Thyroid gland (tissue), 4 donors: ENCODE measurements at regions not wholly inside any gene's neighbourhood (a gene's known extent, or its start where the extent isn't known, plus 50 kb on each side); places are given as distances from the start of the nearest gene placed in this dataset.
A peak's percentile ranks its signal among the peaks of the same experiment; 100 is the strongest.

Source experiments
- DNase-seq, 2 donors: peaks; one replicate each; pipeline ENCODE4 v3.0.0-alpha.2; 2019
- H3K27ac ChIP-seq, 3 donors: fragments of 200-600 bp; sonication (generic); 1 replicate in 2 of 3; 2 replicates in 1 of 3; pipeline ENCODE4 v1.5.1; 2016 to 2019; ENCODE audit warnings: mild to moderate bottlenecking in 1 of 3, moderate library complexity in 1 of 3
- H3K27me3 ChIP-seq: fragments of 200-600 bp; sonication (generic); one replicate; pipeline ENCODE4 v1.5.1; 2019
- H3K36me3 ChIP-seq, 2 donors: fragments of 200-600 bp; sonication (generic); one replicate each; pipeline ENCODE4 v1.5.1; 2016 to 2019
- H3K4me1 ChIP-seq, 2 donors: fragments of 200-600 bp; sonication (generic); one replicate each; pipeline ENCODE4 v1.5.1; 2017 to 2019
- H3K4me3 ChIP-seq, 3 donors: fragments of 200-600 bp; sonication (generic); replicated peaks in 1 of 3; 1 replicate in 2 of 3; 2 replicates in 1 of 3; pipeline ENCODE4 v1.5.1; 2016; ENCODE audit warnings: mild to moderate bottlenecking in 1 of 3
- H3K9me3 ChIP-seq: fragments of 200-600 bp; sonication (generic); one replicate; pipeline ENCODE4 v1.5.1; 2017
- CTCF ChIP-seq, 6 experiments: fragments of 200-600 bp in 3 of 6; fragments of 450-650 bp in 3 of 6; sonication (generic) in 3 of 6; IDR thresholded peaks; one replicate each; pipeline ENCODE4 v1.5.1; 2016 to 2019; ENCODE audit warnings: antibody characterized with exemption in 6 of 6, mild to moderate bottlenecking in 2 of 6, inconsistent platforms in 1 of 6, moderate library complexity in 1 of 6
- POLR2A ChIP-seq, 2 donors: fragments of 450-650 bp; IDR thresholded peaks; one replicate each; pipeline ENCODE4 v1.6.1; 2017; ENCODE audit warnings: antibody characterized with exemption in 2 of 2, mild to moderate bottlenecking in 2 of 2, moderate library complexity in 1 of 2
- WGBS, 2 donors: methylation state at CpG; one replicate each; pipeline ENCODE4 v1.1.5; 2017; 5-methylcytosine and 5-hydroxymethylcytosine counted together
- intact Hi-C: fragments of 100-400 bp; cut with DNase I; formaldehyde crosslinking; loops from one replicate; pipeline ENCODE4 v1.15.1; 2023

GRCh38 chr10:88147000-88147798 is 283.8 kb downstream of the PTEN start:
- peak overlapping the region; percentile 4 to 55 (median 36) for H3K27ac ChIP-seq
- peak in 1 of 2 donors; percentile 12 for DNase-seq

GRCh38 chr10:88149906-88150305 is 286.5 kb downstream of the PTEN start:
- WGBS, 2 donors, result 73 to 75% methylated on average over 1 of the region's 1 CpG
- intact Hi-C loops, result no loop called here
- DNase-seq, result no peak
- Histone ChIP-seq H3K4me1 (peaks cover 3 to 8% of the 10 kb centered on the region in 2 donors), H3K27ac (no peak overlapping the region), H3K9me3 (no peaks in the 10 kb centered on the region), H3K27me3 (no peaks in the 10 kb centered on the region), H3K36me3 (no peaks in the 10 kb centered on the region), H3K4me3 (no peak overlapping the region)
- no peak for TF ChIP-seq CTCF (IDR thresholded peaks at IDR 0.05)
- TF ChIP-seq POLR2A (IDR thresholded peaks at IDR 0.05), result no peak

More at GRCh38 chr10:88147000-88147798, 283.8 kb downstream of the PTEN start:
- Histone ChIP-seq H3K4me3 (no peak overlapping the region), H3K27me3 (no peaks in the 10 kb centered on the region), H3K9me3 (no peaks in the 10 kb centered on the region), H3K36me3 (no peaks in the 10 kb centered on the region), H3K4me1 (peaks cover 0 to 8% of the 10 kb centered on the region in 2 donors)
- 73 to 76% methylated on average over 5 of the region's 5 CpGs for WGBS, 2 donors
- TF ChIP-seq CTCF (IDR thresholded peaks at IDR 0.05) (no peak), POLR2A (IDR thresholded peaks at IDR 0.05) (no peak)
- intact Hi-C loops, result no loop called here

- Histone ChIP-seq H3K4me3 (no peak overlapping the region), H3K4me1 (peaks cover 3 to 8% of the 10 kb centered on the region in 2 donors), H3K9me3 (no peaks in the 10 kb centered on the region), H3K36me3 (no peaks in the 10 kb centered on the region), H3K27ac (no peak overlapping the region), H3K27me3 (no peaks in the 10 kb centered on the region)
- TF ChIP-seq CTCF (IDR thresholded peaks at IDR 0.05) (no peak), POLR2A (IDR thresholded peaks at IDR 0.05) (no peak)
- intact Hi-C loops, result no loop called here
- 90 to 93% methylated on average over 3 of the region's 3 CpGs for WGBS, 2 donors
- no peak for DNase-seq
Observed at GRCh38 chr10:88150339-88150738, 286.9 kb downstream of the PTEN start.

GRCh38 chr10:88152728-88153133 is 289.3 kb downstream of the PTEN start:
- Histone ChIP-seq H3K27ac (peak overlapping the region in 1 of 3 donors; percentile 48), H3K4me3 (no peak overlapping the region), H3K4me1 (peaks cover 0 to 3% of the 10 kb centered on the region in 2 donors), H3K27me3 (no peaks in the 10 kb centered on the region), H3K36me3 (no peaks in the 10 kb centered on the region), H3K9me3 (no peaks in the 10 kb centered on the region)
- 56% methylated on average over 1 of the region's 1 CpG; no CpG with 5 or more reads in 1 of the 2 donors for WGBS, 2 donors
- intact Hi-C loops, result no loop called here
- TF ChIP-seq POLR2A (IDR thresholded peaks at IDR 0.05) (no peak), CTCF (IDR thresholded peaks at IDR 0.05) (no peak)
- no peak for DNase-seq

- TF ChIP-seq POLR2A (IDR thresholded peaks at IDR 0.05) (no peak), CTCF (IDR thresholded peaks at IDR 0.05) (no peak)
- DNase-seq, result no peak
- H3K4me1 ChIP-seq, result peaks cover 3% of the 10 kb centered on the region in 2 donors
- H3K36me3 ChIP-seq, result no peaks in the 10 kb centered on the region
- WGBS, 2 donors, result 90 to 93% methylated on average over 6 of the region's 6 CpGs
- intact Hi-C loops, result no loop called here
- no peak overlapping the region for H3K27ac ChIP-seq
- no peak overlapping the region for H3K4me3 ChIP-seq
- H3K9me3 ChIP-seq, result no peaks in the 10 kb centered on the region
- no peaks in the 10 kb centered on the region for H3K27me3 ChIP-seq
Observed at GRCh38 chr10:88154596-88155250, 291.3 kb downstream of the PTEN start.
